Ovary (tissue), 3 donors: ENCODE measurements at regions not wholly inside any gene's neighbourhood (a gene's known extent, or its start where the extent isn't known, plus 50 kb on each side); places are given as distances from the start of the nearest gene placed in this dataset.

Experiments used
- EP300 ChIP-seq: sonication (generic); formaldehyde crosslinking; IDR thresholded peaks from one replicate; pipeline ENCODE4 v1.6.1; 2017; ENCODE audit warnings: antibody characterized with exemption
- POLR2A ChIP-seq: fragments of 450-650 bp; IDR thresholded peaks from one replicate; pipeline ENCODE4 v1.6.1; 2017; ENCODE audit warnings: antibody characterized with exemption, mild to moderate bottlenecking, moderate library complexity
- TF ChIP-seq, protein P1 (sequence below), 3 donors: fragments of 450-650 bp in 2 of 3; fragments of 200-600 bp in 1 of 3; IDR thresholded peaks; one replicate each; pipeline versions ENCODE4 v1.5.1 to v1.8.0; 2016 to 2022; ENCODE audit warnings: antibody characterized with exemption in 3 of 3, mild to moderate bottlenecking in 1 of 3
- donor health status: DM: no; HTN: no; CAD: no.

DNA sequence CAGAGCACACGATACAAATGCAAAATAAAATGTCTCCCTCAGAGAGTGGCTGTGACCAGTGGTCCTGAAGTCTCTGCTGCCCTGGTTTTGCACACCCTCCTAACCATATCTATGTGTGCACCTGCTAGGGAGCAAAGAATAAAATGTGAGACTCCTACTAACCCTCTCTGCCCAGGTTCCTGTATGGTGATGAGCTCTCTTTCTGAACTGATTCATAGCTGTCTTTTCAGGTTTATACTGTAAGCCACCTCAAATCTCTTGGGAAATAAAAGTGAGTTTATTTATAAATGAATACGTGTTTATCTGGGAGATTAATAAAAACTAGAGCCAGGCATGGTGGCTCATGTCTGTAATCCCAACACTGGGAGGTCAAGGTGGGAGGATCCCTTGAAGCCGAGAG is 126.0 kb upstream of the RBPJ start:
- no peak for TF ChIP-seq EP300
- TF ChIP-seq POLR2A = no peak
- TF ChIP-seq, protein P1, sequence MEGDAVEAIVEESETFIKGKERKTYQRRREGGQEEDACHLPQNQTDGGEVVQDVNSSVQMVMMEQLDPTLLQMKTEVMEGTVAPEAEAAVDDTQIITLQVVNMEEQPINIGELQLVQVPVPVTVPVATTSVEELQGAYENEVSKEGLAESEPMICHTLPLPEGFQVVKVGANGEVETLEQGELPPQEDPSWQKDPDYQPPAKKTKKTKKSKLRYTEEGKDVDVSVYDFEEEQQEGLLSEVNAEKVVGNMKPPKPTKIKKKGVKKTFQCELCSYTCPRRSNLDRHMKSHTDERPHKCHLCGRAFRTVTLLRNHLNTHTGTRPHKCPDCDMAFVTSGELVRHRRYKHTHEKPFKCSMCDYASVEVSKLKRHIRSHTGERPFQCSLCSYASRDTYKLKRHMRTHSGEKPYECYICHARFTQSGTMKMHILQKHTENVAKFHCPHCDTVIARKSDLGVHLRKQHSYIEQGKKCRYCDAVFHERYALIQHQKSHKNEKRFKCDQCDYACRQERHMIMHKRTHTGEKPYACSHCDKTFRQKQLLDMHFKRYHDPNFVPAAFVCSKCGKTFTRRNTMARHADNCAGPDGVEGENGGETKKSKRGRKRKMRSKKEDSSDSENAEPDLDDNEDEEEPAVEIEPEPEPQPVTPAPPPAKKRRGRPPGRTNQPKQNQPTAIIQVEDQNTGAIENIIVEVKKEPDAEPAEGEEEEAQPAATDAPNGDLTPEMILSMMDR (IDR thresholded peaks at IDR 0.05) = no peak
